HG03520 (cell line): ENCODE measurements at regions not wholly inside any gene's neighbourhood (a gene's known extent, or its start where the extent isn't known, plus 50 kb on each side); places are given as distances from the start of the nearest gene placed in this dataset.

Source experiments
- ATAC-seq: cut with Tn5 transposase; IDR thresholded peaks from one replicate; pipeline ENCODE4 v1.9.1; 2021; ENCODE audit warnings: mild to moderate bottlenecking, moderate library complexity; ENCODE audit not compliant: unreplicated experiment

DNA sequence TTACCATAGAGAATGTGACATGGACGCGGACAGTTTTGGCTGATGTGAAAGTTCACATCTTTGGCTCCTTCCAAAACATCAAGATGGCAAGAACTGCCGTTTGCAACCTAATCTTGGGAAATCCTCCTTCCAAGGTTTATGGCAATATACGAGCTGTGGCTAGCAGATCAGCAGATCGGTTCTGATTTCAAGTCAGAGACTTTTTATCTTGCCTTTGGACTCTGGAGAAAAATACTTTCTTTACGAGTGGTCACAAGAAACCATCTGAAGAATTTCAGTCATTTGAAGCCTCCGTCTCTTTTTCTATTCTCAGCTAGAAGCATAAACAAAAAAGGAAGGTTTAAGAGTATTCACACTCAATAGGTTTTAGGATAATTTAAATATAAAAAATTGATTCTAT, 153.5 kb upstream of the MEIS2 start:
- ATAC-seq: no peak

DNA sequence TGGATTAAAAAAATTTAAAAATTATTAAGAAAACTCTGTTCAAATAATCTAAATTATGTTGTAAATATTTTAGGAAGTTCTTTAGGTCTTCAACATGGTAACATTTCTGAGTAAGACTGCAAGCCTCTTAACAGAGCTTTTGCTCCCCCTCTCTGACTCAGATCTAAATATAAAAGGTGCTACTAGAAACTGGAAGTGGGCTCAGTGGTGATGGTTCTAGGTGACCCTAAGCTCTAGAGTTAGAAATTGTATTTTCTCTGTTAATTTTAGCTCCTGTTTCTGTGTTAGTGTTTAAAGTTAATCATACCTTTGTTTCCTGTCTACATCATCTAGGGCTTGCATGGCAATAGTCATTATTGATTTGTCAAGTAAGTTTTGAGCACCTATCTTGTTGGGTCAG, 159.9 kb upstream of the MEIS2 start:
- ATAC-seq: no peak

DNA sequence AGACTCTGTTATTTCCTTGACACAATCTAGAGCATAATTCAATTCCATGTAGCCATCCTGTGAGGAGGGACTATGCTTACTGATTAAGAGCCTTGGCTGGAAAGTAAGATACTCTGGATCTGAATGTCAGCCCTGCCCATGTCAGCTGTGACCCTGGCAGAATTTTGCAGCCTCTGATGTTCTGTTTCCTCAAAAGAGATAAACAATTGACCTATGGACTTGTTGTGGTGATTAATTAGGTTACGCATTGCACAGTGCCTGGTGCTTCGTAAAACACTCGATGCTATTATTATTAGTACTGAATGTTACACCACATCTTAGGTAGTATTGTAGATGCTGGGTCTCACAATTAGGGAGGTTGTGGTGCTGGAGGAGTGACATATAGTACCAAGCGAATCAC, 161.3 kb upstream of the MEIS2 start:
- ATAC-seq: no peak

DNA sequence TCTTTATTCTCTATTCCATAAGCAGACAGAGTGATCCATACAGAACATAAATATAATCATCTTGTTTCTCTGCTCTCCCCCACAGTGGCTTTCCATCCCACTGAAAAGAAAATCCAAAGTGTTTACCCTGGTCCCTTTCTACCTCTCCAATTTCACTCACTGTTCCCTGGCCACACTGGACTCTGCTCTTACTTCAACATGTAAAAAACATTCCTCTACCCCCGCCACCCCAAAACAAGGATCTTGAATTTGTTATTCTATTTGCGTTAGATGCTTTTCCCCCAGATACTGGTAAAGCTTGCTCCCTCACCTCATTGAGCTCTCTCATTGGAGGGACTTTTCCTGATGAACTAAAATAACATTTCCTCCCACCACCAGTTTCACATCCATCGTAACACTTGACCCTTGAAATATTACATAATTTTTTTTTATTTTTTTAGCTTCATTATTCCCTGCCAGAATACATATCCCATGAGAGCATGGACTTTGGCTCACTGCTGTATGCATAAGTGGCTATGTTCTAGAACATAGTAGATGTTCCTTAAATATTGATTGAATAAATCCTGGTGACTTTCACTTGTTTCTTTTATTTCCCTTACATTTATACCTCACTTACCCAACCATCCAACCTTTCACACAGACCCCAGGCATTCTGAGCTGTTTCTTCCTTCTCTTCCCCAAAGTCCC, 162.7 kb upstream of the MEIS2 start:
- ATAC-seq: no peak

DNA sequence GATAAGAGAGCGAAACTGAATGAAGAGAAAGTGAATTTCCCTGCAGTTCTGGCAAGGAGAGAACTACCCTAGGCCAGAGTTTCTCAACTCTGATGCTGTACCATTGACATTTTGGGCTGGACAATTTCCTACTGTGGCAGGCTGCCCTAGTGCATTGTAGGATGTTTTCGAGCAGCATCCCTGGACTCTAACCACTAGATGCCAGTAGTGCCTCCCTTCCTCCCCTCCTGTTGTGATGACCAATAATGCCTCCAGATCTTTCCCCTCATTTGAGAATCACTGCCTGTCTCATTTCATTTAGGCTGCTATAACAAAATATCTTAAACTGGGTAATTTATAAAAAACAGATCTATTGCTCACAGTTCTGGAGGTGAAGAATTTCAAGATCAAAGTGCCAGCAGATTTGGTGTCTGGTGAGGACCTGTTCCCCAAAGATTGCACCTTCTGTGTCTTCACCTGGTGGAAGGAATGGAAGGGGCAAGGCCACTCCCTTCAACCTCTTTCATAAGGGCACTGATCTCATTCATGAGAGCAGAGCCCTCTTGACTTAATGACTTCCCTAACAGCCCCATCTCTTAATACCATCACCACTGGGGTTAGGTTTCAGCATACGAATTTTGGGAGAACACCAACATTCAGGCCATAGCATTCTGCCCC, 188.9 kb upstream of the MEIS2 start:
- ATAC-seq: no peak

DNA sequence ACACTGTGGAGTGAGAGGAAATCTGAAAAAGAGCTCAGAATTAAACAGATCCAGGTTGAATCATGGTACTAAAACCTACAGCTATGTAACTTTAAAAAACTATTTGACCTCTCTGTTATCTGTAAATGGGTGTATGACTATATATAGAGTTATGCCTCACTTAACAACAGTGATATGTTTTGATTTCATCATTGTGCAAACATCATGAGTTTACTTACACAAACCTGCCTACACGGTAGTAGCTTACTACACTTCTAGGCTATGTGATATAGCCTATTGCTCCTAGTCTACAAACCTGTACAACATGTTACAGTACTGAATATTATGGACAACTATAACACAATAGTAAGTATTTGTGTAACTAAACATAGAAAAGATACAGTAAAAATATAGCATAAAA, 191.6 kb upstream of the MEIS2 start:
- no peak for ATAC-seq

DNA sequence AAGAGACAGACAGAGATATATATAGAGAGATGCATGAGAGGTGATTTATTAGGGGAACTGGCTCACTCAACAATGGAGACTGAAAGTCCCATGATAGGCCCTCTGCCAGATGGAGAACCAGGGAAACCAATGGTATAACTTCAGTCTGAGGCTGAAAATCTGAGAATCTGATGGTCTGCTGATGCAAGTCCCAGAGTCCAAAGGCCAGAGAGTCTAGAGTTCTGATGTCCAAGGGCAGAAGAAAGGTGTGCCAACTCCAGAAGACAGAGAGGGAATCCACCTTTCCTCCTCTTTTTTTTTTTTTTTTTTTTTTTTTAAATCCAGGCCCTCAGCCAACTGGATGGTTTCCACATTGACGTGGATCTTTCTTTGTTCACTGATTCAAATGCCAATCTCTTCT, 197.9 kb upstream of the MEIS2 start:
- no peak for ATAC-seq

DNA sequence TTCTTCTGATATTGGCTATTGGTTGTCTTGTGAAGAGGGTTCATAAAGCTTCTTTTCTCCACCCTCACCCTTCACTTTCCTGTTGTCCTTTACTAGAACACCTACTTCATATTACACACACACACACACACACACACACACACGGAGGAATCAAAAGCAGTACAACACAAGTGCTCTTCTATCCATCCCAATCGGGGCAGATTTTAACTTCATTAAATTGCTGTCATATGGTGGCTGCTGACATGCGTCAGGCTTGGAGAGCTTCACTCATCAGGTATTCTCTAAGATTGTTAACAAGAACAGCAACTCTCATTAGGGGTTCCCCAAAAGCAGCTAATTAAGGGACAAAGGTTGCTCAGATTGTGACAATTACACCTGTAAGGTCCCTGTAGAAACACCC, 239.1 kb upstream of the MEIS2 start:
- ATAC-seq: no peak

DNA sequence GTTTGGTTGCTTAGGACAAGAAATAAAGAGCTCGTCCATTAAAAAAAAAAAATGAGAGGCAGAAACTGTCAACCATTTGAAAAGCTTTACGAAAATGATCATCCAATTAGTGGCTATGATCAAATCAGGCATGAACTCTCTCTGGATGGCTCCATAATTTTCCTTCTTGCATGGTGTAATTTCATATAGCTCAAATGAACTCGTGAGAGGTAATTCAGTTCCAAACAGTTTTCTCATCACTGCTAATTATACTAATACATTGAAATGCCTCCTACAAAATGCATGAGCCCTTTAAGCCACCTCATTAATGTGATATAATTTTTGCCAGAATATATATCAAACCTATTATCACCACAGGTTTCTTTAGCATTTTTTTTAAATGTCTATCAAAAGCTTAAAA, 239.5 kb upstream of the MEIS2 start:
- ATAC-seq: no peak

DNA sequence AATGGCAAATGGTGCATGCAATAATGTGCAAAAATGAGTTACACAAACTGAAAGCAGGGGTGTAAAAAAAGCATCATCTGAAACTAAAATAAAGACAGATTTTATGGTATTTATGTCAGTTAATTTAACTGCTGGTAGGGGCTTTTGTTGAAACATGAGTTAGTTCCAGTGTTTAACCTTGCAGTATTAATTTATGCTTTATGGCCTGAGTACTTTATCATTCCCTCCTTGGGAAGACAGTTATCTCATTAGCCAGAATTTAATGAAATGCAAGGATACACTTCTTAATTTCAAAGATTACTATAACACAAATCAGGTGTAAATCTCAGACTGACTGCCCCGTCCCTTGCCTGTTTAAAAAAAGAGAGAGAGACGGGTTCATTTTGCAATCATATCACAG, 240.1 kb upstream of the MEIS2 start:
- no peak for ATAC-seq

DNA sequence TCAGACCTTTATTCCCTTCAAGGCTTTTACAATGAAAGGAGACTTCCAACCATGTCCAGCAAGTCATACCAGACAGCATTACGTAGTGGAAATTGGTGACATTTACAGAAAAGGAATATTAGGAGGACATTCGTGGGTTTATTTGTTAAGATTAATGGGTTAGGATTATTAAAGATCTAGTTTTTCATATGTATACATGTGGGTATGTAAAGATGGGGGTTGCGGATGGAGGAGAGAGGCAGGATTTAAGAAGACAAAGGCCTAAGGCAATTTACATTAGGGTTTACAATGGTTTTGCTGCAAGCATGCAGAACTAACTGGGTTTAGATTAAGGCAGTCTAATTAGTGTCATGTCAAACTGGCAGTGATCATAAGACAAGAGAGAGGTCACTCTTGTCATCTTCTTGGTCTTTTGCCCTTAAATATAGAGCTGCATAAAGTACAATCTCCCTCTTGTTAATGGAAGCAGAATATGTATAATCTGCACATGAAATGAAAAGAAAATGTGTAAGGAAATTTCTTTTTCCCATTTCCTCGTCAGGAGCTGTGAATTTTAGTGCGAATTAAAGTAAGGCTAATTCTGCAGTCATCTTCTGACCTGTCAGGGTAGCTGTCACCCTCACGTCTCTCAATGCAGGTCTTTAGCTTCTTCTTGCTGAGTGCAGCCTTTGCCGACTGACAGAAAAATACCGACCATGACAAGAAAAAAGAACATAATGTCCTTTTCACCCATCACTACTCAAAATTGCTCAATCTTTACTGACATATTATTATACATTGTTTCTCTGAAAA, 258.9 kb upstream of the MEIS2 start:
- ATAC-seq: no peak

DNA sequence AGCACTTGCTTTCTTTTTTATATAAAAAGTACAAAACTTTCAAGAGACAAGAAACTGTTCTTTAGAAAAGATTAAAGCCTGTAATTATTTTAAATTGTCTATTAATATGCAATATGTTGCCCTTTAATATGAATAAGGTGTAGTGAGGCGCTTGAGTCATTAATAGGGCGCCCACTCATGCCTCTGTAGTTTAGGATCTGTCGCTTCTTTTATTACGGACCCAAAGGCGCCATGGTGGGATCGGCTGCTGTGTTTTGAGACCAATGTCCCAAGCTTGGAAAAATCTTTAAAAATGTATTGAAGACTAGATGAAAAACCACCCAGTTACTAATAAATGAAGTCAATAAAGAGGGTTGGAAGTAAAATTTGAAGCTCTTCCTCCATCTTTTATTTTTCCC, 259.5 kb upstream of the MEIS2 start:
- no peak for ATAC-seq

DNA sequence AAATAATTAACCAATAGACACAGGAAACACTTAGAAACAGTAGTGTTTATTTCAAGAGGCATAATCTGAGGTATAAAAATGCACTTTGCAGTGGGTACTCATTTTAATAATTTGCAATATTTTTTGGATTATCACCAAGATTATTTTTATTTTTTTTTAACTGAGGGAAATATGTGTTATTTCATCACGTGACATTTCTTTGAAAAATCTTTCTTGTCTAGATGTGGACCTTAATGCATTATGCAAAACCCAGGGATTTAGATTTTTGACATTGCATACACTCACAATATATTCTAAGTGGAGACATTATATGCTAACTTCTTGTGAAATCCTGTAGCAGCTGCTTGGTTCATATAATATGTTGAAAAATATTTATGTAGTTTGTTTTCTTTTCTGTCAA, 260.4 kb upstream of the MEIS2 start:
- ATAC-seq: no peak

DNA sequence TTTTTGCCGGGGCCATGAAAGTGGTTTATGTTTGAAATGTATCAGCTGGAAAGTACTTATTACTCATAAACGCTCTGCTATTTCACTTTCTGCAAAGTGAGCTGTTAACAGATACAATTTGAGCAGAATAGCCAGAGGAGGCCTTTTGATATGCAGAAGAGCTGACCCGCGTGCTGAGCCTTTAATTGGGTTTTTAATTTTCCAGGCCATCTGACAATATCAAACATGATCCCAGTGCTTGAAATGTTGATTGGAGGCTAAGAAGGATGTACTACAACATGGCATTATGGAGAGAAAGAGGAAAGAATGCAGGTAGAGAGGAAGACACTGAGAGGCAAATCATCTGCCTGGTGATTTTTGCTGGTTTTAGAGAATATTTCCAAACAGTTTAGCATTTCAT, 261.3 kb upstream of the MEIS2 start:
- ATAC-seq: no peak

DNA sequence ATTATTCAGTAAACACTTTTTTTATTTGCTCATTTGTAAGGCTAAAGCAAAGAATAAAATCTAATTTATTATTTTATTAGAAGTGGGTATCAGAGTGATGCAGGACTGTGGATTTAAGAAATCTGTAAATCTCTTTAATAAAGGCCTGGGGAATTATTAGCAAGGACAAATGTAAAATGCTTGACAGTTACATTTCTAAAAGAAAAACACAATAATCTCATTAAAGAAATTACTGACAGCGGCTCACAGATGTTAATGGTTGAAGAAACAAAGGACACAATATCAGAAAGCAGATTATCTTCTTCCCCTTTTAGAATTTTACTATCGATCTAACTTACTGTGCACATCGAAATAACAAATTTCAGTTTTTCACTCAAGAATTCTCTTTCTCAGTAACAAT, 262.1 kb upstream of the MEIS2 start:
- ATAC-seq: no peak

DNA sequence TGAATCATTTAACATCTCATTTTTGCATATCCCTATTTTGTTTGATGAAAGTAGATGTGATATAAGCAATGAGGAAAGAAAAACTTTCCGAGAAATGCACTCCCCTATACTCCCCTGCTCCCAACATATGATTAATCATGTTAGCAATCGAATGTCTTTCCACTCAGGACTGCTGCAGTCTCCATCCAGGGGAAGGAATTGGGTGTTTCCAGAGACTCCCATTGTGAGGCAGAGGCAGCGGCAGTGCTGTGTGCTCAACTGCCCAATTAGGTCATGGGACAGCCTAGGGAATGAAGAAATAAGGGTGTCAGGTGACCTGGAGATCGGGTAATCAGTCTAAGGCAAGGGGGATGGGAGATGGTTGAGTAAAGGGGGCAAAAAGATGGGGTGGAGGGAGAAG, 268.6 kb upstream of the MEIS2 start:
- ATAC-seq: no peak

DNA sequence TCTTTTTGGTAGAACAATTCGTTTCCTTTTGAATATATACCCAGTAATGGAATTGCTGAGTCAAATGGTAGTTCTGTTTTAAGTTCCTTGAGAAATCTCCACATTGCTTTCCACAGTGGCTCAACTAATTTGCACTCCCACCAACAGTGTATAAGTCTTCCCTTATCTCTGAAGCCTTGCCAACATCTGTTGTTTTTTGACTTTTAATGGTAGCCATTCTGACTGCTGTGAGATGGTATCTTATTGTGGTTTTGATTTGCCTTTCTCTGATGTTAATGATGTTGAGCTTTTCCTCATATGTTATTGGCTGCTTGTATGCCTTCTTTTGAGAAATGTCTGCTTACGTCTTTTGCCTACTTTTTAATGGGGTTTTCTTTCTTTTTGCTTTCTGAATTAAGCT, 270.6 kb upstream of the MEIS2 start:
- no peak for ATAC-seq

DNA sequence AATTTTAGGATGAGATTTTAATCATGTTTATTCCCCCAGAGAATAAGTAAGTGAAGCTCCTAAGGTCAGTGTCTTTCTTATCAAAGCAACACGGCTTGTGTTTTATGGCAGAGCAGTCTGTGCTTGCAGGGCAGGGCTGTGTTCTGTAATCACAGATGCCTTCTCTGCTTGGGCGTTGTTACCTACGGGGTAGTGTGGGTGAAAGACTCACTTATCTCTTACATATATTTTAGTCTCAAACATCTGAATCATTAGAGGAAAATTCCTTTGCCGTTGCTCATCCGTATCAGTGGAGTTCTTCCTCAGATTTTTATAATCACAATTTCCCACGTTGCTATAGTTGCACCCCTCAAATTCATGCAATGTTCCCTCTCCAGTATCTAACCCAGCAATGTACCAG, 271.7 kb upstream of the MEIS2 start:
- no peak for ATAC-seq

DNA sequence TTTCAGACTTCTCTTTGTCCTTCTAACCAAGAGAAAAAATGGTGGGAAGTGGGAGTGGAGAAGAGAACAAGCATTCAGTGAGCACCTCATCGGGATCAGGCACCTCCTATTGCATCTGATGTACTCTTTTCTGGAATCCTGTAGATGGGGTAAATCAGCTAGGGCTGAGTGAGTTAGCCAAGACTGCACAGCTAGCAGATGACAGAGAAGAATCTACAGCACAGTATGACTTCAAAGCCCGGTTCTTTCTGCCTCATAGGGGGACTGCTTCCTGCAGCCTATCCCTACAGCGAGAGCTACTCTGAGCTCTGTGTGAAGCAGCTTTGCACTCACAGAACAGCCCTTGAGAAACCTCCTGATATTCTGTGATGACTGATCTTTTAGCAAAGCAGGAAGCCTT, 275.2 kb upstream of the MEIS2 start:
- no peak for ATAC-seq

DNA sequence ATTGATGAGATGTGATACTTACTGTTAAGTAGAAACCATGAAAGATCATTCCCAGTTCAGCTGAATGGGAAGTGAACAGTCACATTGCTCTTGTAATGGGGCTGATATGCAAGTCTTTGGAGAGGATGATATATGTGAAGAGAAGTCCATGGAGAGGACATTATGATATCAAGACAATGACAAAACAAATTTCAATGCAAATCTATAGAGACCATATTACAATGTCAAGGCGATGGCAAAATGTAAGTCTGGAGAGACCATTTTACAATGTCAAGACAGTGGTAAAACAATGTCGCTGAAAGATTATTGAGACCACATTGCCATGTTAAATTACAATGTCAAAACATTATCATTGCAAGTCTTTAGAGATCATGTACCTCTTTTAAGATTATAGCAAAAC, 277.1 kb upstream of the MEIS2 start:
- ATAC-seq: no peak

DNA sequence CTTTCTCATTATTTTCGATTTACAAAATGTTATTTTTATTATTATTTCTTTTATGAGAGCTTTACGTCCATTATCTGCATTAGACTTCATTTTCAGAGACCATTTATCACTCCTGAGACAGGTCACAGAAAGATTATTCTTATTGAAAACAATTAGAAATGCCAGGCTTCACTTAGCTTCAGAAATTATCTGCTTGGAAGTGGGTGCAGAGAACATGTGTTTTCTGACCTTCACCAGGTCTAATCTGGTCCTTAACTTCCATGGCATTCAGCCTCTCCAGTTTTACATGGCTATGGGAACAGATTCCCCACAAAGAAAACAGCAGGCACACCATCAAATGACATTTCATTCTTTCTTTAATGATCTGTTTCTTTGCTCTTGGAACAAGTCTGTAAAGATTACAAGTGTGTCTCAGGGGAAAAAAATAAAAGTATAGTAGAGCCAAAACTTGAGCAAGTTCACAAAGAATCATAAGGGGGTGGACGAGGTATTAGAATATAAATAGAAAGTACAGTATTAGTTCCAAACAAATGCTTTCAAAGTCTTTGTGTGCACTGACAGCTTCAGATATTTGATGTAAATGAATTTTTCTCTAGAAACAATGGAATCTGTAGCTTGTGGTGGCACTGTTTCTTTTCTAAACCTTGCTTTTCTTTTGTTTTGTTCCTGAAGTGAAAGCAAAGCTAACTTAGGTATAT, 294.2 kb upstream of the MEIS2 start:
- ATAC-seq: no peak

DNA sequence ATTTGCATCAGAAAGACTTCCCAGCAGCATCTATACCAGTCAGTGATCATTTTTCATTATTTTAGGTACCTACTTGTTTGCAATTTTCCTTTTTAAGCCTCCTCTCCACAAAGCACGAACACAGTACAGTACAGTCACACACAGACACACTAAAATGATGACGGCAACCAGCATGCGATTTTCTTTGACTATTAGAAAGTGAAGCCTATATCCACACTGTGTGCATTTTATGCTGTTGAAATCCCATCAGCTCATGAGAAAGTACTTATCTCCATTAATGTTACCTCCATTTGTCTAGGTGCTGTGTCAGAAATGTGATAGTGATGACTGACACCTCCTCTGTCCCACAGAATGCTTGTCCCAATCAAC, 294.7 kb upstream of the MEIS2 start:
- ATAC-seq: no peak
